DMS153 treated with DMSO at 0.1 percent for 48 hours (cell line): ENCODE measurements at regions not wholly inside any gene's neighbourhood (a gene's known extent, or its start where the extent isn't known, plus 50 kb on each side); places are given as distances from the start of the nearest gene placed in this dataset.
A peak's percentile ranks its signal among the peaks of the same experiment; 100 is the strongest.

ENCODE experiments used
- DNase-seq: peaks from one replicate; lab custom pipeline; 2025; ENCODE audit not compliant: unreplicated experiment; lab: John Stamatoyannopoulos, UW

- no peak for DNase-seq
These were observed 121.3 kb upstream of the CHL1 start for GRCh38 chr3:75260-75659.

DNA sequence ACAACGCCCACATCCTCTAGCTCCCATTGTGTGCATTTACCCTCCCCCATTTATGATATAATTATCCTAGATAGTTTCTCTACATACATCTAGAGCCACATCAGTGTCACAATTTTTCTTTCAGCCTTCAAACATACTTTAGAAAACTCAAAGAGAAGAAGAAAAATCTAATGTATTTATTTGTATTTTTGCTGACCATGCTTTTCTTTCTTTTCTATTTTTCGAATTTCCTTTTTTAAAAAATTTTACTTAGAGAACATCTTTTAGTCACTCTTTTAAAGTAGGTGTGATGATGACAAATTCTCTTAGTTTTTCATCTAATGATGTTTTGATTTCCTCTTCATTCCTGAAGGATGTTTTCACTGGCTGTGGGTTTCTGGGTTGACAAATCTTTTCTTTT lies 117.0 kb upstream of the CHL1 start:
- DNase-seq, result no peak

DNA sequence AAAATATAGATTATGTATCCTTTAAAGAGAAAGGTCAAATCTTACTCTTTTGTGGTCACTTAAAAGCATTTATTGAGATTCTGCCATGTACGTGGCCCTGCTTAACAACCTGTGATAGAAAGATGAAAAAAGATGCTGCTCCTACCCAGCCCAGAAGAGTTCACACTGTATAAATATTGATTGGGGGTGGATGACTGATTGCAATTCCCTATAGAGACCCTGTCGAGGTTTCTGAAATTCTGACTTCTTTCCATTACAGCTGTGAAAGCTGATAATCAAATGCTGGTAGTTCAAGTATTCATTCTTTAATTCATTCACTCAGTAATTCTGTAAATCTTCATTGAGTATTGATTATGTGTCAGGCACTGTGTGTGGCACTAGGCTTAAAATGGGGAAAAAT lies 114.1 kb upstream of the CHL1 start:
- DNase-seq, result no peak

DNA sequence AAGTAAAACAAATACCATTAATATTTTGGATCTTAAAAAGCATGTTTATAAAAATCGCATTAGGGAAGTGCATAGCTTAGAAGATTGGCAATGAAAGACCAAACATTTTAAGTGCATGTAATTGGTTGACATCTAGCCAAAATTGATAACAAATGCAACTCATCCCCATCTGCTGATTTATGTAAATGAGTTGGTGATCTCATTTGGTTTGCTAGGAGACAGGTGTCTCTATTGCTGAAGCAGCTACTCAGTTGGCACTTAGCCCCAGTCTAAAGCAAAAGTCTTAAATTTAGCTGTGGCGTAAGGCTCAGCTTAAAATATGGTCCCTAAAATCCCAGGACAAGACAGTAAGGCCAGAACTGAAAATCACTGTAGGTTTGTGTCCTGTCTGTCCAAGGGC lies 113.5 kb upstream of the CHL1 start:
- no peak for DNase-seq

DNA sequence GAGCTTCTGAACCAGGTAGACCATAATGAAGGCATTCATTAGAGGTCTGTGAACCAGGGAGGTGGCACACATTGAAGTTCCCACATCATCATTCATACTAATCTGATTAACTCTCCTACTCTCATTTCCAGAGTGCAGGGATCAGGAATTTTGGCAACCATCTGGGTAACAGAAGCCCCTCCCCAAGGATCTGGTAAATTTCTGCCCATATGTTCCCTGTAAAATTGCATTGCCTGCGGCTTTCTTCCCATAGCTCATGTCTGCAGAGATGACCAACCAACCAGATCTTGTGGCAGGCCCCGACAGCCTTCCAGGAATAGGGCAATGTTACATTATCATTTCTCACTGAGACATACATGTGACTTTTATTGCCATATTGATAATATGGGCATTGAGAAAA lies 111.4 kb upstream of the CHL1 start:
- DNase-seq, result no peak

DNA sequence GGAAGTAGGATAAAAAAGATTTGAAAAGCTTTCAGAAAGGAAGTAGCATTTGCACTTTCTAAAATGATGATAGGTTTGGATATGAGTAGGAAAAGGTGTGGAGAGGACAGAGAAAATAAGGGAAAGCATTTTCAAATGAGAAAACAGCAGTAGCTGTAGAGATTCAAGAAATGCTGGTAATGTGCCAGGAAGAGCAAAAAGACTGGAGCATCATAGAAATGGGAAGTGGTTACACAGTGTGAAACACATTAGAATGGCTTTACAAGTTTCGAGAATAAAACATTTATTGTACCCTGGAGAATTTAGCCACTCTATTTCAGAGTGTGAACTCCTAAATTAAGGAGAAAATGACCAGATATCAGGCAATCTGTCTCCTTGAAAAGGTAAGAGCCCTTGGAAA lies 108.3 kb upstream of the CHL1 start:
- DNase-seq, result no peak

DNA sequence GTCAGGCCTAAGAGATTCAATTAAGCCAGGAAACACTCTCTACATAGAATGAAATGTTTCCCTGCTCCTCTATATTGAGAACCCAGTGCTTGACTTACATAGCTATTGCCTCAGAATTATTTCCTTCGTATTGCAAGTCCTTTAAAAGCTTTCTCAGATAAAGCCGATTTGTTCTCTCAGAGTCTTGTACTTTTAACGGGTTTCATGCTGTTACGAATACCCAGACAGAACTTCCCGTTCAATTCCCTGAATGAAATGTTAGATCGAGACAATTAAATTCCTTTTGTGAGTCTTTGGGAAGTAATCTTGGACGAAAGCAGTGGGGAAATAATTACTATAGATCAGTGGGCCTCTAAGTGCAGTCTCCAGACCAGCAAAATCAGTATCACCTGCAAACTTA lies 102.8 kb upstream of the CHL1 start:
- no peak for DNase-seq

DNA sequence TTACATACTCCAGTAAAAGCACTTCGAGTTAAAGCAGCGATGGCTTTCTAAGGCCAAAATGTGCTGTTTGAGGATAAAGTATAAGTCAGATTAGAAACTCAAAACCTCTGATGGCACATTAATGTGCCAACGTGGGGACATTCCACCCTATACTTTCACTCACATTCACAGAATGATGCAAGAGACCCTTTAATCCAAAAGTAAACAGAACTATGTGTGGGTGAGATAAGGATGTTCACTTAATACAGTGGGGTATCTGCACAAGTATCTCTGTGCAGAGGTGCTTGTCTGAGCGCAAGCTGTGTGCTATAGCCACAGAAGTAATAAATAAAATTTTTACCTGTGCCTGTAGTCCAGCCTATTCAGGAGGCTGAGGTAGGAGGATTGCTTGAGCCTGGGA lies 100.3 kb upstream of the CHL1 start:
- DNase-seq, result no peak

DNA sequence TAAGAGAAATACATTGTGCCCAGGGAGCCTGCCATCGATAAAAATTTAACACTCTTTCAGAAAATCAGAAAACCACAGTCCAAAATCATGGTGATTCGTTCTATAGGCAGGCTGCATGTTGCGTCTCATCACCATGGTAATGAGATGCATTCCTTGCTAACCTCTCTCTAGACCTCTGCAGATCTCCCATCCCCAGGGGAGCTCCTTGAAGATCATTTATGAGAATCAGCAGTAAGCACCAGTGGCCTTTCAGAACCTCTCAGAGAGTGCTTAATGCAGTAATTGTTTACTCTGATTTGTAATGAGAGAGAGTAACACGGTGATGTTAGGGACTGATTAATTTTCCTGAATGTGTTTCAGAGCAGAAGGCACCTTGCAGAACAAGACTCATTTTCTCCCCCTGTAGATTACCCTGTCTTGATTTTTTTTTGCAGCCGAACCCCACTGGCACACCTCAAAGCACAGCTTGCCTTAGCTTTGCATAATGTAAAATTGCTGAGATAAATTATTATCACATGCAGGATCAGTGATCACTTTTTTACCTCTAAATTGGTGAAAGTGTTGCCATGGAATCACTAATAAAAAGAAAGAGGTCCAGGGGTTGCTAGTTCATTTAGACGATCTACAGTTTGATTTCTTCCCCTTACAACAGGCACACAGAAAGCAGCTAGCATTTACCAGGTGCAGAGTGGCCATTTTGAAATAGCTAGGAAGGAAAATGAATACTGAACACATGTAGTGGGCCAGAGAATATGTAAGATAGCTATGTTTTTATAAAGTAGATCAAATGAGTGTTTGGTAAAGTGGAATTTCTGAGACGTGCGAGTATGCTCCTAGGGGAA lies 98.9 kb upstream of the CHL1 start:
- DNase-seq, result peak; percentile 1

- no peak for DNase-seq
These were observed 98.3 kb upstream of the CHL1 start for GRCh38 chr3:98259-98654.

- DNase-seq, result peak; percentile 14
These were observed 97.1 kb upstream of the CHL1 start for GRCh38 chr3:99506-99905.

DNA sequence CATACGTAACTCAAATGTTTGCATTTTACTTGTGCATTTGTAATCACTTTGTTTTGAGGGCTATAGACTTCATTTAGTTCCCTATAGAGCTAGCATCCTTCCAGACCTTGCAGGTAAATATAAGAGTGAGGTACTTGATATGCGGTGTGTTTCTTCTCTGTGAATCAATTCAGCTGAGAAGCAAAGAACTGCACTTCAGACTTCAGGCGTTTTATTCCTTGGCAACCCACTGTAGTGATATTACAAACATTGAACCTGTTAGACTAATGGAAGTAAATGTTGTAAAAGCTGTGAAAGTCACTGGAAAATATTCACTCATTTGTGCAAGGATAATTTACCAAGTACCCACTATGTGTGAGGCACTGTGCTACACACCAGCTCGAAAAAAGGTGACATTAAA lies 94.1 kb upstream of the CHL1 start:
- DNase-seq, result no peak

DNA sequence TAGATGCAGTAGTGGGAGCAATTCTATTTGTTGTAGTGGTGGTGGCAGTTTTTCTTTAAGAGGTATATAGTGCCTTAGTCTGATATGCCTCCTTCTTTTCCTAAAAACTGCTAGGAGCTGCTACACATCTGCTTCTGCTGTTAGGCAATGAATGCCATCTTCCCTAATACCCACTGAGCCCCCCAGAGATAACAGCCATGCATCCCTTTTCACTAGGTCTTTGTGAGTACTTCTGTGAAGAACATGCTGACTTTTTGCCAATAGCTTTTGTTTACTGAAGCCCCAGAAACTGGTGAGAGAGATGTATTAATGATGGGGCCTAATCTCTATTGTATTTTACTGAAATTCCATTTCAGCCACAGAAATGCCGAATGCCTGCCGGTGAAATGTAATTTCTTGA lies 92.6 kb upstream of the CHL1 start:
- no peak for DNase-seq

GRCh38 chr3:105585-105984 lies 91.0 kb upstream of the CHL1 start:
- no peak for DNase-seq

GRCh38 chr3:106619-107018 lies 89.9 kb upstream of the CHL1 start:
- DNase-seq, result no peak

- peak; percentile 39 for DNase-seq
These were observed 85.2 kb upstream of the CHL1 start for GRCh38 chr3:111143-112069.

- no peak for DNase-seq
These were observed 83.8 kb upstream of the CHL1 start for GRCh38 chr3:112773-113172.

DNA sequence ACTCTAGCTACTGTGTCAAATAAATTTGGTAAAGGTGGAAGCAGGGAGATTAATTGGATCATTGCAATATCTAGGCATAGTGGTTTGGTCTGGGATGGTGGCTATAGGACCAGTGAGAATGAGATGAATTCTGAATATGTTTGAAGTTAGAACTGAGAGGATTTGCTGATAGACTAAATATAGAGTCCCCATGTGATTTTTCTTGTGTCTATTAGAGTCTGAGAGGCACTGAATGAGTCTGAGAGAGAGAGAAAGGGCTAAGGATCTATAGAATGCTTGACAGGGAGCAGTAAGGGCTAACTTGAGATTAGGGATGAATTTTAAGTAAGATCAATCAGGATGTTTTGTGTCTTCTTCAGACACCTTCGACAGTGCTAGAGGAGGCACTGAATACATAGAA lies 77.9 kb upstream of the CHL1 start:
- DNase-seq, result no peak

DNA sequence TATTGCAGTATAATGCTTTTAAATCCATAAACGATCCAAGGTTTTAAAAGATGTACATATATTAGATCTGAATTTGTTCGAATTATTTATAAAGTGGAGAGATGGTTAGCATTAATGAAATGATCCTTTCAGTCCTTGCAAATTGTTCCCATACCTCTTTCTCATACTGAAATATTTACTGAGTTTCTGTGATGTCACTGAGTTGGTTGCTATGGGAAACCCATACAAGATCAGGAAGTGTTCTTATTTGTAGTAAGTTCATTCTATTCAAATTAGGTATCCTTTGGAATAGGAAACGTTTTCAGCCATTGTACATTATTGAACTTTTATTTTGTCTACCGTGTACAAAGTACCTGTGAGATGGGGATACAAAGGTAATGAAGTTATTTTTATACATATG lies 73.2 kb upstream of the CHL1 start:
- DNase-seq, result no peak

GRCh38 chr3:124557-125179 lies 71.9 kb upstream of the CHL1 start:
- no peak for DNase-seq

DNA sequence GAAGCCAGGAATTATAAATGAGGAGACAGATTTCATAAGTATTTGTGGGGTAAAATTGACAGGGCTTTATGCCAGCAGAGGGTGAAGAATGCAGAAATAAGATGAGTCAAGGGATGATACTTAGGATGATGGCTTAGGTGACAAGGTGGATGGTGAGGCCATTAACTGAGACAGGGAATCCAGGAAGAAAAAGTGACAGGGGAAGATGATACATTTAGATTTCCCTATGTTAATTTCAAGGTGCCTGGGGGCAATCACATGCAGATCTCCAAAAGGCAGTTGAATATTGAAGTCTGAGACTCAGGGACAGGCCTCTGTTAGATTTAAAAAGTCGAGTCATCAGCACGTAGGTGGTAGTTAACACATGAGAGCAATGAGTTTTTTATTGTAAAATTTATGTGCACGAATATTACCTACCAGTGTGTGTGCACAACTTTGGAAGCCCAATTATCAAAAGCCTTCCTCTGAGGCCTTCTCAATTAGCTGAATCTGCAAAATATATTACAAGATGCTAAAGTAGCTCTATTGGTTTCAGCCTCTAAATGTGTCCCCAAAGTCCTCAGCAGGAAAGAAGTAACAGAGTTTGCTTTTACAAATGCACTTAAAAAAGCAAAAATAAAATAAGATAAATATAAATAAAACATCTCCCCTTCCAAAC lies 67.9 kb upstream of the CHL1 start:
- no peak for DNase-seq
